ENCODE measurements at regions not wholly inside any gene's neighbourhood (a gene's known extent, or its start where the extent isn't known, plus 50 kb on each side); places are given as distances from the start of the nearest gene placed in this dataset.

DNA sequence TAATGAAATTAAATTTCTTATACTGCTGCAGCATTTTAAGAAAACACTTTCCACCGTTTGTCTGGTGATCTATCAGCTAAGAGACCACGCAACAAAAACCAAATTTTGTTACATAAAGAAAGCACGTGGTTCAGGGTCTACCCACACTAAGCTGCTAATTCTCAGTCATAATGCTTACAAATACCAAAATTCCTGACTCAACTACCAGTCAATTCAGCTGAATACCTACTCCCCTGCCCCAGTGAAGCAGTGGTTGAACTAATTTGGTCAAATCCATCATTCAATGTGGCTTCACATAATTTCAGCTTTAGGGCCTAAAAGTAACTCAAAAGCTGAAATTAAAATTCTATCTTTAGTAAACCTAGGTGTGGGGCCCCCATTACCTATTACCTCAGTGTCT lies 468.6 kb upstream of the ARID1B start:
- Histone ChIP-seq H3K27me3 (ENCODE audit: insufficient read depth, poor library complexity, severe bottlenecking) (no peaks in the 10 kb centered on the region), H3K27ac (replicated peaks) (no peak overlapping the region), H3K4me3 (replicated peaks; ENCODE audit: insufficient read depth, low read length) (no peak overlapping the region)
- TF ChIP-seq SPI1 (IDR thresholded peaks at IDR 0.05; ENCODE audit: borderline replicate concordance, low read depth) (no peak), GABPA (IDR thresholded peaks at IDR 0.05; ENCODE audit: low read depth) (no peak)
- no peak for DNase-seq (ENCODE audit: low read depth in 1 of 2, low spot score in 1 of 2)

- Histone ChIP-seq H3K27ac (replicated peaks) (no peak overlapping the region), H3K27me3 (ENCODE audit: insufficient read depth, poor library complexity, severe bottlenecking) (no peaks in the 10 kb centered on the region), H3K4me3 (replicated peaks; ENCODE audit: insufficient read depth, low read length) (no peak overlapping the region)
- DNase-seq (ENCODE audit: low read depth in 1 of 2, low spot score in 1 of 2): no peak
- TF ChIP-seq POLR2AphosphoS5 (IDR thresholded peaks at IDR 0.05; ENCODE audit: low read depth) (no peak), GABPA (IDR thresholded peaks at IDR 0.05; ENCODE audit: low read depth) (no peak), SPI1 (IDR thresholded peaks at IDR 0.05; ENCODE audit: borderline replicate concordance, low read depth) (no peak), REST (IDR thresholded peaks at IDR 0.05; ENCODE audit: insufficient replicate concordance, low read depth) (no peak), CTCF (IDR thresholded peaks at IDR 0.05; ENCODE audit: insufficient read depth, low read length) (no peak)
Measured at GRCh38 chr6:156306531-156306930, 470.6 kb upstream of the ARID1B start.

GRCh38 chr6:156283091-156283490 lies 494.1 kb upstream of the ARID1B start:
- no peaks in the 10 kb centered on the region for H3K27me3 ChIP-seq (ENCODE audit: insufficient read depth, poor library complexity, severe bottlenecking)
- H3K27ac ChIP-seq (replicated peaks): no peak overlapping the region
- no peak for DNase-seq (ENCODE audit: low read depth in 1 of 2, low spot score in 1 of 2)
- TF ChIP-seq REST (IDR thresholded peaks at IDR 0.05; ENCODE audit: insufficient replicate concordance, low read depth): no peak
- TF ChIP-seq GABPA (IDR thresholded peaks at IDR 0.05; ENCODE audit: low read depth): no peak
- TF ChIP-seq POLR2AphosphoS5 (IDR thresholded peaks at IDR 0.05; ENCODE audit: low read depth): no peak
- TF ChIP-seq SPI1 (IDR thresholded peaks at IDR 0.05; ENCODE audit: borderline replicate concordance, low read depth): no peak
- no peak overlapping the region for H3K4me3 ChIP-seq (replicated peaks; ENCODE audit: insufficient read depth, low read length)

DNA sequence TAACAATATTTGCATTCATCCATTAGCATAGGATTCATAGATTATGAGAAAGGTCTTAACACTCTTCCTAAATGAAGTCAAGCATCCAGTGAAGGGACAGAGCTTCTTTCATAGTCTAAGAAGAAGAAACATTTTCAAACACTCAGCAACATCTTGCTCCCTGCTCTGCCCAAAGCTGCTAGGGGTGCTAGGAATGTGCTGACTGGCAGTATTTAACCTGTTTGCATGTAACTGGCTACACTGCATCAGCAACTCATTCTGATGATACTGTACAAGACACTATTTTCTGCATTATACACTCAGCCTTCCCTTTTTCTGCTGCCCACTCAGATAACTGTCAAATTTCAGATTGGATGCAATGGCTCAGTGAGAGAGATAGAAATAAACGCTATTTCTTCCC lies 495.1 kb upstream of the ARID1B start:
- Histone ChIP-seq H3K4me3 (replicated peaks; ENCODE audit: insufficient read depth, low read length) (no peak overlapping the region), H3K27ac (replicated peaks) (no peak overlapping the region)
- no peak for TF ChIP-seq POLR2AphosphoS5 (IDR thresholded peaks at IDR 0.05; ENCODE audit: low read depth)
- TF ChIP-seq REST (IDR thresholded peaks at IDR 0.05; ENCODE audit: insufficient replicate concordance, low read depth): no peak
- no peak for TF ChIP-seq SPI1 (IDR thresholded peaks at IDR 0.05; ENCODE audit: borderline replicate concordance, low read depth)
- TF ChIP-seq CTCF (IDR thresholded peaks at IDR 0.05; ENCODE audit: insufficient read depth, low read length): no peak
- TF ChIP-seq GABPA (IDR thresholded peaks at IDR 0.05; ENCODE audit: low read depth): no peak

More for the DNA sequence above, 495.1 kb upstream of the ARID1B start:
- DNase-seq (ENCODE audit: low read depth in 1 of 2, low spot score in 1 of 2): no peak
- H3K27me3 ChIP-seq (ENCODE audit: insufficient read depth, poor library complexity, severe bottlenecking): no peaks in the 10 kb centered on the region
